CD14-positive monocyte (primary cell): ENCODE measurements at regions not wholly inside any gene's neighbourhood (a gene's known extent, or its start where the extent isn't known, plus 50 kb on each side); places are given as distances from the start of the nearest gene placed in this dataset.

Source experiments
- DNase-seq, 3 donors: peaks; one replicate each; pipeline ENCODE4 v3.0.0-alpha.2; 2011 to 2022
- H2AFZ ChIP-seq: 2 replicates; pipeline ENCODE4 v1.6.0; 2012; ENCODE audit warnings: mild to moderate bottlenecking, low read depth, low read length, inconsistent platforms; ENCODE audit not compliant: insufficient read depth, poor library complexity, severe bottlenecking
- H3K27ac ChIP-seq, 2 donors: 1 replicate in 1 of 2; 2 replicates in 1 of 2; pipeline ENCODE4 v1.5.1; 2012 to 2013; ENCODE audit warnings: low read length in 2 of 2, control low read depth in 1 of 2, inconsistent platforms in 1 of 2, low read depth in 1 of 2, mild to moderate bottlenecking in 1 of 2
- H3K27me3 ChIP-seq, 2 donors: one replicate each; pipeline versions ENCODE4 v1.6.0 to v1.6.1; 2011 to 2013; ENCODE audit warnings: low read length in 2 of 2; ENCODE audit not compliant: control insufficient read depth in 2 of 2, insufficient read depth in 2 of 2
- H3K36me3 ChIP-seq, 2 donors: replicated peaks in 1 of 2; 1 replicate in 1 of 2; 2 replicates in 1 of 2; pipeline versions ENCODE4 v1.5.1 to v1.6.1; 2012 to 2013; ENCODE audit warnings: low read length in 2 of 2, control low read depth in 1 of 2, inconsistent platforms in 1 of 2, mild to moderate bottlenecking in 1 of 2; ENCODE audit not compliant: insufficient read depth in 2 of 2, control insufficient read depth in 1 of 2
- H3K4me1 ChIP-seq, 2 donors: 1 replicate in 1 of 2; 2 replicates in 1 of 2; pipeline versions ENCODE4 v1.5.1 to v1.6.1; 2012 to 2013; ENCODE audit warnings: low read length in 2 of 2, control low read depth in 1 of 2, inconsistent platforms in 1 of 2, mild to moderate bottlenecking in 1 of 2, moderate library complexity in 1 of 2; ENCODE audit not compliant: insufficient read depth in 2 of 2, control insufficient read depth in 1 of 2
- H3K4me2 ChIP-seq: replicated peaks from 2 replicates; pipeline ENCODE3; 2012; ENCODE audit warnings: low read length, moderate library complexity, mild to moderate bottlenecking; ENCODE audit not compliant: poor library complexity, severe bottlenecking; ENCODE audit errors: extremely low read depth
- H3K4me3 ChIP-seq, 3 experiments: fragments of 200-600 bp in 1 of 3; sonication (generic) in 1 of 3; replicated peaks in 1 of 3; 1 replicate in 2 of 3; 2 replicates in 1 of 3; pipeline ENCODE4 v1.5.1; 2011 to 2013; ENCODE audit warnings: low read length in 3 of 3, mild to moderate bottlenecking in 3 of 3, control low read depth in 2 of 3, low read depth in 2 of 3, inconsistent platforms in 1 of 3, moderate library complexity in 1 of 3
- H3K79me2 ChIP-seq: 2 replicates; pipeline ENCODE4 v1.6.0; 2012; ENCODE audit warnings: mild to moderate bottlenecking, control low read depth, inconsistent platforms, low read length, moderate library complexity; ENCODE audit not compliant: insufficient read depth
- H3K9ac ChIP-seq: 2 replicates; pipeline ENCODE4 v1.6.0; 2017; ENCODE audit warnings: low read length, mild to moderate bottlenecking; ENCODE audit not compliant: insufficient read depth, poor library complexity, severe bottlenecking
- H3K9me3 ChIP-seq, 2 donors: replicated peaks in 1 of 2; 1 replicate in 1 of 2; 2 replicates in 1 of 2; pipeline versions ENCODE4 v1.5.1 to v1.6.1; 2012 to 2013; ENCODE audit warnings: low read length in 2 of 2, control low read depth in 1 of 2; ENCODE audit not compliant: control insufficient read depth in 1 of 2, insufficient read depth in 1 of 2
- H4K20me1 ChIP-seq: 2 replicates; pipeline ENCODE4 v1.6.0; 2012; ENCODE audit warnings: mild to moderate bottlenecking, low read length, control low read depth, moderate library complexity; ENCODE audit not compliant: insufficient read depth
- H3K27ac Mint-ChIP-seq, 7 donors: one replicate each; pipeline ENCODE4 v1.8.0; 2020; ENCODE audit warnings: mild to moderate bottlenecking in 7 of 7, mixed read lengths in 7 of 7, moderate library complexity in 6 of 7, inconsistent platforms in 2 of 7
- H3K27me3 Mint-ChIP-seq, 3 donors: one replicate each; pipeline ENCODE4 v1.8.0; 2021 to 2022; ENCODE audit warnings: low read depth in 3 of 3, mild to moderate bottlenecking in 3 of 3, mixed read lengths in 3 of 3, moderate library complexity in 3 of 3, inconsistent platforms in 1 of 3
- H3K36me3 Mint-ChIP-seq, 2 donors: one replicate each; pipeline ENCODE4 v1.8.0; 2020; ENCODE audit warnings: mixed read lengths in 2 of 2, inconsistent platforms in 1 of 2, mild to moderate bottlenecking in 1 of 2
- H3K4me1 Mint-ChIP-seq: one replicate; pipeline ENCODE4 v1.8.0; 2020; ENCODE audit warnings: mild to moderate bottlenecking, mixed read lengths
- H3K4me3 Mint-ChIP-seq, 2 donors: one replicate each; pipeline ENCODE4 v1.8.0; 2020; ENCODE audit warnings: mild to moderate bottlenecking in 2 of 2, mixed read lengths in 2 of 2, moderate library complexity in 1 of 2
- H3K9me3 Mint-ChIP-seq, 7 donors: one replicate each; pipeline ENCODE4 v1.8.0; 2020 to 2022; ENCODE audit warnings: mixed read lengths in 7 of 7, mild to moderate bottlenecking in 6 of 7, moderate library complexity in 6 of 7, inconsistent platforms in 2 of 7
- intact Hi-C, 2 donors: fragments of 100-400 bp; cut with micrococcal nuclease; formaldehyde crosslinking; loops; one replicate each; pipeline versions ENCODE4 v1.15.0 to v1.15.1; 2023
- TF ChIP-seq, protein P1 (sequence below): fragments of 200-600 bp; IDR thresholded peaks from one replicate; pipeline ENCODE4 v1.8.0; 2022; ENCODE audit warnings: antibody characterized with exemption, mild to moderate bottlenecking

- Mint-ChIP-seq H3K27me3 (peaks cover 0 to 3% (median 2%) of the 10 kb centered on the region in 3 donors), H3K9me3 (peaks cover 0 to 10% (median 4%) of the 10 kb centered on the region in 7 donors), H3K4me1 (no peaks in the 10 kb centered on the region), H3K27ac (no peak overlapping the region), H3K36me3 (no peaks in the 10 kb centered on the region), H3K4me3 (no peak overlapping the region)
- H3K4me2 ChIP-seq, result no peak overlapping the region
- H3K36me3 ChIP-seq, result no peaks in the 10 kb centered on the region
- H3K9ac ChIP-seq, result no peak overlapping the region
- intact Hi-C loops, result no loop called here
- H3K4me3 ChIP-seq, result no peak overlapping the region
- no peaks in the 10 kb centered on the region for H3K79me2 ChIP-seq
- no peaks in the 10 kb centered on the region for H3K27me3 ChIP-seq
- DNase-seq, result no peak
- no peak overlapping the region for H3K27ac ChIP-seq
- no peak overlapping the region for H2AFZ ChIP-seq
- no peaks in the 10 kb centered on the region for H4K20me1 ChIP-seq
- H3K4me1 ChIP-seq, result no peaks in the 10 kb centered on the region
- H3K9me3 ChIP-seq, result no peaks in the 10 kb centered on the region
- TF ChIP-seq, protein P1, sequence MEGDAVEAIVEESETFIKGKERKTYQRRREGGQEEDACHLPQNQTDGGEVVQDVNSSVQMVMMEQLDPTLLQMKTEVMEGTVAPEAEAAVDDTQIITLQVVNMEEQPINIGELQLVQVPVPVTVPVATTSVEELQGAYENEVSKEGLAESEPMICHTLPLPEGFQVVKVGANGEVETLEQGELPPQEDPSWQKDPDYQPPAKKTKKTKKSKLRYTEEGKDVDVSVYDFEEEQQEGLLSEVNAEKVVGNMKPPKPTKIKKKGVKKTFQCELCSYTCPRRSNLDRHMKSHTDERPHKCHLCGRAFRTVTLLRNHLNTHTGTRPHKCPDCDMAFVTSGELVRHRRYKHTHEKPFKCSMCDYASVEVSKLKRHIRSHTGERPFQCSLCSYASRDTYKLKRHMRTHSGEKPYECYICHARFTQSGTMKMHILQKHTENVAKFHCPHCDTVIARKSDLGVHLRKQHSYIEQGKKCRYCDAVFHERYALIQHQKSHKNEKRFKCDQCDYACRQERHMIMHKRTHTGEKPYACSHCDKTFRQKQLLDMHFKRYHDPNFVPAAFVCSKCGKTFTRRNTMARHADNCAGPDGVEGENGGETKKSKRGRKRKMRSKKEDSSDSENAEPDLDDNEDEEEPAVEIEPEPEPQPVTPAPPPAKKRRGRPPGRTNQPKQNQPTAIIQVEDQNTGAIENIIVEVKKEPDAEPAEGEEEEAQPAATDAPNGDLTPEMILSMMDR, result no peak
Measured at GRCh38 chr18:33944493-33944892, 280.2 kb downstream of the NOL4 start.

DNA sequence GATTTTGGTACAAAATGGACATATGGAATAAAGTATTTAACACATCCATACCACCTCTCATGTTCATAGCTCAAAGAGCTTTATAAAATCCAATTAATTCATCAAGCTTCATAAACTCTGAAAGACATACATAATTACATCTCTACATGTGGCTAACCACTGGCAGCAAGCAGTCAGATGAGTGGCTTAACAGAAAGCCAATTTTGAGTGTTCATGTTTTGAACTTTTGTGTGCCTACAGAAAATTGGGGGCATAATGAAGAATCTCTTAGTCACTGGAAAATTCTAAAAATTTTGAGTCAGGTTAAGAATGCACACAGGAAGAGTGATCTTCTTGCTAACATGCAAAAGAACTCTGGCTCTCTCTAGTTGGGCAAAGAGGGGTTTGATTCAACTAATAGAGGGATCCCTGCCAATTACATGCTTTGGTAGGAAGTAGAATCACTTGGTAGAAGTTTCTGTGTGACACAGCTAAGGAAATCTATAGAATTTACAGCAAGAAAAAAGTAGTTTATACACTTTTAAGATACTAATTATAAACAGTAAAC lies 287.4 kb downstream of the NOL4 start:
- H4K20me1 ChIP-seq, result no peaks in the 10 kb centered on the region
- no peak for DNase-seq
- intact Hi-C loops, result no loop called here

More for the DNA sequence above, 287.4 kb downstream of the NOL4 start:
- Histone ChIP-seq H3K27ac (no peak overlapping the region), H3K9me3 (no peaks in the 10 kb centered on the region), H3K9ac (no peak overlapping the region), H3K36me3 (no peaks in the 10 kb centered on the region), H3K4me1 (no peaks in the 10 kb centered on the region), H3K27me3 (no peaks in the 10 kb centered on the region), H3K4me3 (no peak overlapping the region), H3K4me2 (no peak overlapping the region), H2AFZ (no peak overlapping the region), H3K79me2 (no peaks in the 10 kb centered on the region)
- no peaks in the 10 kb centered on the region for H3K36me3 Mint-ChIP-seq
- H3K27ac Mint-ChIP-seq, result no peak overlapping the region
- no peaks in the 10 kb centered on the region for H3K4me1 Mint-ChIP-seq
- H3K9me3 Mint-ChIP-seq, result peaks cover 3 to 8% (median 5%) of the 10 kb centered on the region in 7 donors
- TF ChIP-seq, protein P1, result no peak
- no peak overlapping the region for H3K4me3 Mint-ChIP-seq
- H3K27me3 Mint-ChIP-seq, result peaks cover 0 to 3% (median 2%) of the 10 kb centered on the region in 3 donors
